Nephron progenitor cell (in vitro differentiated cells): ENCODE measurements at regions not wholly inside any gene's neighbourhood (a gene's known extent, or its start where the extent isn't known, plus 50 kb on each side); places are given as distances from the start of the nearest gene placed in this dataset.

Source experiments
- DNase-seq: peaks from one replicate; pipeline ENCODE4 v3.0.0; 2021
- H3K27ac Mint-ChIP-seq: 2 replicates; pipeline ENCODE4 v1.8.0; 2021; ENCODE audit warnings: mild to moderate bottlenecking, moderate library complexity, mixed read lengths
- H3K27me3 Mint-ChIP-seq: 2 replicates; pipeline ENCODE4 v1.8.0; 2021; ENCODE audit warnings: mild to moderate bottlenecking, low read depth, mixed read lengths; ENCODE audit not compliant: poor library complexity
- H3K36me3 Mint-ChIP-seq: 2 replicates; pipeline ENCODE4 v1.8.0; 2021; ENCODE audit warnings: low read depth, mixed read lengths
- H3K4me1 Mint-ChIP-seq: 2 replicates; pipeline ENCODE4 v1.8.0; 2021; ENCODE audit warnings: mixed read lengths
- H3K4me3 Mint-ChIP-seq: 2 replicates; pipeline ENCODE4 v1.8.0; 2021; ENCODE audit warnings: mild to moderate bottlenecking, moderate library complexity, mixed read lengths
- H3K9me3 Mint-ChIP-seq: 2 replicates; pipeline ENCODE4 v1.8.0; 2021; ENCODE audit warnings: mild to moderate bottlenecking, moderate library complexity, mixed read lengths
- TF ChIP-seq, protein P1 (sequence below): fragments of 200-600 bp; sonication (generic); IDR thresholded peaks from 2 replicates; pipeline ENCODE4 v1.5.0; 2021; ENCODE audit warnings: antibody characterized with exemption

GRCh38 chr17:79676796-79677195, 53.9 kb upstream of the ENPP7 start:
- Mint-ChIP-seq H3K9me3 (peaks cover 32% of the 10 kb centered on the region), H3K36me3 (no peaks in the 10 kb centered on the region), H3K4me1 (peaks cover 8% of the 10 kb centered on the region), H3K27ac (no peak overlapping the region), H3K4me3 (no peak overlapping the region), H3K27me3 (peaks cover 36% of the 10 kb centered on the region)
- TF ChIP-seq, protein P1, sequence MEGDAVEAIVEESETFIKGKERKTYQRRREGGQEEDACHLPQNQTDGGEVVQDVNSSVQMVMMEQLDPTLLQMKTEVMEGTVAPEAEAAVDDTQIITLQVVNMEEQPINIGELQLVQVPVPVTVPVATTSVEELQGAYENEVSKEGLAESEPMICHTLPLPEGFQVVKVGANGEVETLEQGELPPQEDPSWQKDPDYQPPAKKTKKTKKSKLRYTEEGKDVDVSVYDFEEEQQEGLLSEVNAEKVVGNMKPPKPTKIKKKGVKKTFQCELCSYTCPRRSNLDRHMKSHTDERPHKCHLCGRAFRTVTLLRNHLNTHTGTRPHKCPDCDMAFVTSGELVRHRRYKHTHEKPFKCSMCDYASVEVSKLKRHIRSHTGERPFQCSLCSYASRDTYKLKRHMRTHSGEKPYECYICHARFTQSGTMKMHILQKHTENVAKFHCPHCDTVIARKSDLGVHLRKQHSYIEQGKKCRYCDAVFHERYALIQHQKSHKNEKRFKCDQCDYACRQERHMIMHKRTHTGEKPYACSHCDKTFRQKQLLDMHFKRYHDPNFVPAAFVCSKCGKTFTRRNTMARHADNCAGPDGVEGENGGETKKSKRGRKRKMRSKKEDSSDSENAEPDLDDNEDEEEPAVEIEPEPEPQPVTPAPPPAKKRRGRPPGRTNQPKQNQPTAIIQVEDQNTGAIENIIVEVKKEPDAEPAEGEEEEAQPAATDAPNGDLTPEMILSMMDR = no peak
- DNase-seq = no peak

DNA sequence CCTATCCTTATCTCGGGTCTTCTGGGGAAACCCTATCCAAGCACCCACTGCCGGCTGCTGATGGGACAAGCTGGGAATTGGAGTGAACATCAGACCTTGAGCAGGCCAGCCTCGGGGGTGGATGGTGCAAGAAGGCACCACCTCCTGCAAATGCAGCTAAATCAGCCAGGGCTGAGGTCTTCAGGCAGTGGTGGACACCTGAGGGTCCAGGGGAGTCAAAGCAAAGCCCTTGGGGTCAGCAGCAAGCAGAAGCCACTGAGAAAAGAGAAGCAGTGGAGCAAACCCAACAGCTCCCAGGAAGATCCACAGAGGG, 55.4 kb upstream of the ENPP7 start:
- Mint-ChIP-seq H3K27ac (no peak overlapping the region), H3K36me3 (no peaks in the 10 kb centered on the region), H3K9me3 (peaks cover 32% of the 10 kb centered on the region), H3K4me3 (no peak overlapping the region), H3K4me1 (peaks cover 14% of the 10 kb centered on the region), H3K27me3 (peaks cover 43% of the 10 kb centered on the region)
- no peak for DNase-seq
- TF ChIP-seq, protein P1 = no peak

GRCh38 chr17:79674506-79675412, 56.0 kb upstream of the ENPP7 start:
- no peak for DNase-seq
- Mint-ChIP-seq H3K27me3 (peaks cover 45% of the 10 kb centered on the region), H3K9me3 (peaks cover 32% of the 10 kb centered on the region), H3K36me3 (no peaks in the 10 kb centered on the region), H3K4me3 (no peak overlapping the region), H3K4me1 (peaks cover 9% of the 10 kb centered on the region), H3K27ac (no peak overlapping the region)
- TF ChIP-seq, protein P1 = no peak

DNA sequence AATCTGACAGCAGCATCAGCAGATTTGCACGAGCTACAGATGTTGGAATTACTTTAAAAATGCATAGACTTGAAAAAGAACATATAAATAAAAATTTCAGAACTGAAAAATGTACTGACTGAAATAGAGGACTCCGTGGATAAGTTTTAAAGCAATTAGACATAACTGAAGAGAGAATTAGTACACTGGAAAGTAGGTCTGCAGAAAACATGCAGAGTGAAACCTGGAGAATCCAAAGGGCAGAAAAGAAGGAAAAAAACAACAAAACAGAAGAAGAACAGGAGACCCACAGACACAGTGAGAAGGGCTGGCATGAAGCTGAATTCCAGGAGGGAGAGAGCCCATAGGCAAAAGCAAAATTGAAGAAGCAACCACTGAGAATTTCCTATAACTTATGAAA, 57.2 kb upstream of the ENPP7 start:
- Mint-ChIP-seq H3K27ac (no peak overlapping the region), H3K36me3 (no peaks in the 10 kb centered on the region), H3K4me1 (peaks cover 13% of the 10 kb centered on the region), H3K4me3 (no peak overlapping the region), H3K9me3 (peaks cover 32% of the 10 kb centered on the region), H3K27me3 (peaks cover 56% of the 10 kb centered on the region)
- DNase-seq = no peak
- TF ChIP-seq, protein P1 = no peak

GRCh38 chr17:79672496-79672895, 58.2 kb upstream of the ENPP7 start:
- DNase-seq = no peak
- H3K36me3 Mint-ChIP-seq = no peaks in the 10 kb centered on the region
- H3K27me3 Mint-ChIP-seq = peaks cover 60% of the 10 kb centered on the region
- H3K4me1 Mint-ChIP-seq = peaks cover 17% of the 10 kb centered on the region
- no peak overlapping the region for H3K4me3 Mint-ChIP-seq
- no peak overlapping the region for H3K27ac Mint-ChIP-seq
- TF ChIP-seq, protein P1 = no peak
- H3K9me3 Mint-ChIP-seq = peaks cover 32% of the 10 kb centered on the region
